GM18498 (cell line): ENCODE measurements at regions not wholly inside any gene's neighbourhood (a gene's known extent, or its start where the extent isn't known, plus 50 kb on each side); places are given as distances from the start of the nearest gene placed in this dataset.
A peak's percentile ranks its signal among the peaks of the same experiment; 100 is the strongest.

Experiments used
- ATAC-seq: cut with Tn5 transposase; IDR thresholded peaks from one replicate; pipeline ENCODE4 v1.9.1; 2021; ENCODE audit warnings: mild to moderate bottlenecking, moderate library complexity; ENCODE audit not compliant: unreplicated experiment

- no peak for ATAC-seq
Observed at GRCh38 chr2:194253528-194254259, 1403.3 kb upstream of the SLC39A10 start.

GRCh38 chr2:194252127-194252526 is 1404.9 kb upstream of the SLC39A10 start:
- no peak for ATAC-seq

GRCh38 chr2:194232600-194232999 is 1424.4 kb upstream of the SLC39A10 start:
- no peak for ATAC-seq

- no peak for ATAC-seq
Observed at GRCh38 chr2:194223218-194223617, 1433.8 kb upstream of the SLC39A10 start.

- ATAC-seq, result no peak
Observed at GRCh38 chr2:194214192-194214591, 1442.8 kb upstream of the SLC39A10 start.

- ATAC-seq, result no peak
Observed at GRCh38 chr2:194205568-194206227, 1451.3 kb upstream of the SLC39A10 start.

GRCh38 chr2:194203898-194204297 is 1453.1 kb upstream of the SLC39A10 start:
- no peak for ATAC-seq

- ATAC-seq, result no peak
Observed at GRCh38 chr2:194182888-194183287, 1474.1 kb upstream of the SLC39A10 start.

GRCh38 chr2:194176134-194176533 is 1480.9 kb upstream of the SLC39A10 start:
- no peak for ATAC-seq

GRCh38 chr2:194166818-194167217 is 1490.2 kb upstream of the SLC39A10 start:
- peak; percentile 82 for ATAC-seq

- ATAC-seq, result no peak
Observed at GRCh38 chr2:194155431-194155830, 1501.6 kb upstream of the SLC39A10 start.

- no peak for ATAC-seq
Observed at GRCh38 chr2:194151231-194151630, 1505.8 kb upstream of the SLC39A10 start.

- ATAC-seq, result no peak
Observed at GRCh38 chr2:194135463-194135862, 1521.6 kb upstream of the SLC39A10 start.

- ATAC-seq, result no peak
Observed at GRCh38 chr2:194128810-194129209, 1528.2 kb upstream of the SLC39A10 start.

- no peak for ATAC-seq
Observed at GRCh38 chr2:194126418-194126817, 1530.6 kb upstream of the SLC39A10 start.

GRCh38 chr2:194116861-194117260 is 1540.2 kb upstream of the SLC39A10 start:
- no peak for ATAC-seq

GRCh38 chr2:194105358-194105757 is 1551.7 kb upstream of the SLC39A10 start:
- peak; percentile 40 for ATAC-seq

GRCh38 chr2:194104687-194105086 is 1552.3 kb upstream of the SLC39A10 start:
- peak; percentile 97 for ATAC-seq

GRCh38 chr2:194103941-194104659 is 1552.9 kb upstream of the SLC39A10 start:
- peak; percentile 19 for ATAC-seq

GRCh38 chr2:194102546-194102945 is 1554.5 kb upstream of the SLC39A10 start:
- no peak for ATAC-seq

GRCh38 chr2:194100201-194100600 is 1556.8 kb upstream of the SLC39A10 start:
- no peak for ATAC-seq

GRCh38 chr2:194096402-194096801 is 1560.6 kb upstream of the SLC39A10 start:
- peak; percentile 73 for ATAC-seq
